Mesodermal cell (in vitro differentiated cells): ENCODE measurements at regions not wholly inside any gene's neighbourhood (a gene's known extent, or its start where the extent isn't known, plus 50 kb on each side); places are given as distances from the start of the nearest gene placed in this dataset.
A peak's percentile ranks its signal among the peaks of the same experiment; 100 is the strongest.

Source experiments
- H3K27ac ChIP-seq: 2 replicates; pipeline ENCODE4 v1.7.0; 2013; ENCODE audit warnings: mild to moderate bottlenecking, low read depth, low read length, moderate library complexity; ENCODE audit not compliant: severe bottlenecking
- H3K36me3 ChIP-seq: 2 replicates; pipeline ENCODE4 v1.7.1; 2013; ENCODE audit warnings: mild to moderate bottlenecking, low read length, moderate library complexity; ENCODE audit not compliant: control insufficient read depth, insufficient read depth
- H3K4me1 ChIP-seq: one replicate; pipeline ENCODE4 v1.7.1; 2013; ENCODE audit warnings: mild to moderate bottlenecking, low read length; ENCODE audit not compliant: insufficient read depth, control insufficient read depth, poor library complexity, severe bottlenecking
- H3K4me3 ChIP-seq: 2 replicates; pipeline ENCODE4 v1.7.0; 2013; ENCODE audit warnings: low read length, control low read depth, mild to moderate bottlenecking; ENCODE audit not compliant: insufficient read depth, poor library complexity, severe bottlenecking; ENCODE audit errors: extremely low read depth
- H3K9me3 ChIP-seq: 2 replicates; pipeline ENCODE4 v1.7.1; 2013; ENCODE audit warnings: mild to moderate bottlenecking, low read length, moderate library complexity; ENCODE audit not compliant: control insufficient read depth
- WGBS, 2 experiments: methylation state at CpG; one replicate each; pipeline ENCODE4 v1.1.5; 2013; ENCODE audit warnings: missing lambda C conversion rate in 2 of 2; ENCODE audit not compliant: insufficient coverage in 2 of 2; 5-methylcytosine and 5-hydroxymethylcytosine counted together

DNA sequence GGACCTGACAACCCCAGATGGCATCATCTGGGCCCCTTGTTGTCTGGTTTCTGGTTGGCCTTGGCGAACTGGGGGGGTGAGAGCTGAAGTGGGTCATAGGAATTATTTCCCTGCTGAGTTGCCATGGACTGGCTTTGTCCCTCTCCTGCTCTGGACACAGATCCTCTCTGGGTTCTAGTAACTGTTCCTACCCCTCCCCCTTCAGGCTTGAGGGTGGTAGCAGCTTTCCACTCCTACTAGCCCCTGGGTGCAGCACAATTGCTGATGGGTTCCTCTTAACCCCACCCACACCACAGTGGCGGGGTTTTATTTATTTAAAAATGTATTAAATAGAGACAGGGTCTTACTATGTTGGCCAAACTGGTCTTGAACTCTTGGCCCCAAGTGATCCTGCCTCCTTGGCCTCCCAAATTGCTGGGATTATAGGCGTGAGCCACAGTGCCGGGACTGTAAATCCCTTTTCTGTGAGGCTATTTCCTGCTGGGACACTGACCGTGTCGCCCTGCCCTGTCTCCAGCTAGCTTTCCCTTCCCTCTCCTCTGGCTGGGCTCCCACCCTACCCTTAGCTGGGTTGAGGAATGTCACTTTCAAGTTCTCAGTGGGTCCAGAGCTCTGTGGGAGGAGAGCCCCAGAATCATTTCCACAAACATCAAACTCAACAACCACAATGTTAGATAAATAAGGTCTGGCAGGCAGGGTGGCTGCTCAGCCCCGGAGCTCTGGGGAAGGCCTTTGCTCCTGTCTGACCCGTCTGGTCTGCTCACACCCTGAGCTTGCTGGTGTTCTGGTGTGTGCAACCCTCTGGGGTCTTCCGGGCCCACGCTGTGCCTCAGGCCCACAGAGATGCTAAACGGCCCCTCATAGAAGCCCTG, 112.7 kb upstream of the WNT4 start:
- Histone ChIP-seq H3K36me3 (no peaks in the 10 kb centered on the region), H3K4me1 (peaks cover 32% of the 10 kb centered on the region), H3K27ac (no peak overlapping the region), H3K4me3 (no peak overlapping the region), H3K9me3 (no peaks in the 10 kb centered on the region)
- 88 to 91% methylated on average over 5 to 8 of the region's 11 CpGs for WGBS, 2 experiments

DNA sequence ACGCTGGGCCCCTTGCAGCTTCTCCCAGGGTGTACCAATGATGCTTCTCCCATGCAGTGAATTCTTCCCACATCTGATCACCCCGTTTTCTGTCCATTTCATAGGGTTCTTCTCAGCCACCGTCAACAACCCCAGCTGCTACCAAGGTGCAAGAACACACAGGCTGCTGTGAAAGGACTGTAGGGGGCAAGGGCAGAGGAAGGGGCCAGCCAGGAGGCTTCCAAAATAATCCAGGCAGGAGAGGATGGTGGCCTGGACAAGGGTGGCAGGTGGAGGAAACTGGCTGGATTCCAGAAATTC, 113.3 kb upstream of the WNT4 start:
- no peak overlapping the region for H3K27ac ChIP-seq
- H3K4me3 ChIP-seq: no peak overlapping the region
- WGBS, 2 experiments: 89 to 91% methylated on average over 1 to 3 of the region's 3 CpGs
- no peaks in the 10 kb centered on the region for H3K36me3 ChIP-seq
- no peaks in the 10 kb centered on the region for H3K9me3 ChIP-seq
- H3K4me1 ChIP-seq: peaks cover 28% of the 10 kb centered on the region

- Histone ChIP-seq H3K9me3 (no peaks in the 10 kb centered on the region), H3K27ac (peak overlapping the region; percentile 17), H3K4me1 (peaks cover 25% of the 10 kb centered on the region), H3K4me3 (no peak overlapping the region), H3K36me3 (no peaks in the 10 kb centered on the region)
- 85 to 90% methylated on average over 25 to 26 of the region's 32 CpGs for WGBS, 2 experiments
Observed at GRCh38 chr1:22257290-22258275, 114.7 kb upstream of the WNT4 start.

GRCh38 chr1:22258698-22259097, 115.8 kb upstream of the WNT4 start:
- peaks cover 25% of the 10 kb centered on the region for H3K4me1 ChIP-seq
- no peaks in the 10 kb centered on the region for H3K9me3 ChIP-seq
- 84 to 87% methylated on average over 3 to 4 of the region's 6 CpGs for WGBS, 2 experiments
- H3K4me3 ChIP-seq: no peak overlapping the region
- no peaks in the 10 kb centered on the region for H3K36me3 ChIP-seq
- no peak overlapping the region for H3K27ac ChIP-seq

- Histone ChIP-seq H3K36me3 (no peaks in the 10 kb centered on the region), H3K4me1 (peaks cover 31% of the 10 kb centered on the region), H3K9me3 (no peaks in the 10 kb centered on the region), H3K27ac (peak overlapping the region; percentile 65), H3K4me3 (no peak overlapping the region)
- 70 to 78% methylated on average over 15 to 17 of the region's 18 CpGs for WGBS, 2 experiments
Observed at GRCh38 chr1:22259551-22260282, 116.8 kb upstream of the WNT4 start.

DNA sequence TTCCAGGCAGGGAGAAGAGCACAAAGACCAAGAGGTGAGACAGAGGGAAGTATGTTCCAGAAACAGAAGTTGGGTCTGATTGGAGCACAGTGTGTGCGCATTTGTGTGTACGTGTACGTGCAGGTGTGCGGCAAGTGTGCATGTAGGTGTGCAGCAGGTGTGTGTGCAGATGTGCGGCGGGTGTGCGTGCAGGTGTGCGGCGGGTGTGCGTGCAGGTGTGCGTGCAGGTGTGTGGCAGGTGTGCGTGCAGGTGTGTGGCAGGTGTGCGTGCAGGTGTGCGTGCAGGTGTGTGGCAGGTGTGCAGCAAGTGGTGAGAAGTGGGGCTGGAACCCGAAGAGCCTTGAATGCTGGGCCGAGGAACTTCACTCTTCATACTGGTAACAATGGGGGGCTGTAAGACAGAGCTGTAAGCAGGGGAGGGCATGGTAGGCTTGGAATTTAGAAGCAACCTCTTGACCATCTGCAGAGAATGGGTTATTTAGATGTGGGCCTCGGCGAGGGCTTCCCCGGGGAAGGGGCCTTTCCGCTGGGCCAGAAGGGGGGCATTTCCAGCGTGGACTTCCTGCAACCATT, 118.0 kb upstream of the WNT4 start:
- Histone ChIP-seq H3K36me3 (no peaks in the 10 kb centered on the region), H3K4me1 (peaks cover 39% of the 10 kb centered on the region), H3K9me3 (no peaks in the 10 kb centered on the region), H3K27ac (no peak overlapping the region), H3K4me3 (no peak overlapping the region)
- 90 to 92% methylated on average over 7 to 11 of the region's 21 CpGs for whole genome bisulfite sequencing, 2 experiments

GRCh38 chr1:22261580-22261979, 118.7 kb upstream of the WNT4 start:
- no peak overlapping the region for H3K4me3 ChIP-seq
- peaks cover 39% of the 10 kb centered on the region for H3K4me1 ChIP-seq
- H3K36me3 ChIP-seq: no peaks in the 10 kb centered on the region
- H3K9me3 ChIP-seq: no peaks in the 10 kb centered on the region
- no peak overlapping the region for H3K27ac ChIP-seq
- WGBS, 2 experiments: 92 to 97% methylated on average over 6 of the region's 7 CpGs

GRCh38 chr1:22262583-22262982, 119.7 kb upstream of the WNT4 start:
- no peak overlapping the region for H3K27ac ChIP-seq
- WGBS, 2 experiments: 59 to 81% methylated on average over 6 to 8 of the region's 8 CpGs
- H3K4me1 ChIP-seq: peaks cover 33% of the 10 kb centered on the region
- no peak overlapping the region for H3K4me3 ChIP-seq
- H3K36me3 ChIP-seq: no peaks in the 10 kb centered on the region
- no peaks in the 10 kb centered on the region for H3K9me3 ChIP-seq

DNA sequence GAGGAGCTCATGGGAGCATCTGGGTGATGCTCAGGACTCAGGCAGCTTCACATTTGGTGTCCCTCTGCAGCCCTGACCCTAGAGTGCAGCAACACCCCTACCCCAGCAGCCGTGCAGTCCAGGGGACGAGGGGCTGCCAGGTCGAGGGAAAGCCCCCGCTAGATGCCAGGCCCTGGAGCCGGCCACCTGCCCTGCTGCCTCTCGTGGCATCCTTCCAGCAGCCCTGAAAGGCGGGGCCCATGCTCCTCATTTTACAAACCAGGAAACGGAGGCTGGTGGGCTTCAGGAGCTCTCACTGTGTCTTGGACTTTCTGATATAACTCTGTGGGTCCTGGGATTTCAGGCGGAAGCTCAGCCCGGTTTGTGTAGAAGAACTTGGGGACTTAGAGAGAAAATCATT, 120.5 kb upstream of the WNT4 start:
- H3K27ac ChIP-seq: no peak overlapping the region
- no peak overlapping the region for H3K4me3 ChIP-seq
- H3K4me1 ChIP-seq: peaks cover 31% of the 10 kb centered on the region
- 93 to 94% methylated on average over 7 to 9 of the region's 10 CpGs for WGBS, 2 experiments
- no peaks in the 10 kb centered on the region for H3K36me3 ChIP-seq
- no peaks in the 10 kb centered on the region for H3K9me3 ChIP-seq
